Cardiac fibroblast (primary cell): ENCODE measurements at regions not wholly inside any gene's neighbourhood (a gene's known extent, or its start where the extent isn't known, plus 50 kb on each side); places are given as distances from the start of the nearest gene placed in this dataset.

Experiments used
- DNase-seq, 2 donors: peaks; one replicate each; pipeline versions ENCODE4 v3.0.0 to v3.0.0-alpha.2; 2010; ENCODE audit warnings: low read depth in 2 of 2
- H3K4me3 ChIP-seq, 2 donors: replicated peaks in 1 of 2; 1 replicate in 1 of 2; 2 replicates in 1 of 2; pipeline ENCODE4 v1.5.1; 2011; ENCODE audit warnings: low read depth in 2 of 2, low read length in 2 of 2, mild to moderate bottlenecking in 2 of 2, moderate library complexity in 1 of 2
- CTCF ChIP-seq: IDR thresholded peaks from one replicate; pipeline ENCODE4 v1.5.1; 2011; ENCODE audit warnings: low read depth, mild to moderate bottlenecking, low read length, inconsistent platforms

DNA sequence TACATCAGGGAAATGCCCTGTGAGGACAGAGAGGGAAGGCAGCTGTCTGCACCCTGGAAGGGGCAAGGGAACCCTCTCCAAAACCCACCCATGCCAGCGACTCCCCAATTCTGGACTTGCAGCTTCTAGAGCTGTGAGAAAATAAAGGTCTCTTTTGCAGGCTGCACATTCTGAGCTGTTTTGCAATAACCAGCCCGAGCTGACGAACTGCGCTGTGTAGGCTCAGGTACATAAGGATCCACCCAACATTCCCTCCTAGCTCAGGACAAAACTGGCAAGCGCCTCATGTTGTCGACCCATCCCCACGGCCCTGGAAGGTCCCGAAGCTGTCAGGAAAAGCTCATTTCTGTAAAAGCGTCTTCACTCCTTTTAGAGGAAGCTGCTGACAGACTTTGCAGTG is 271.8 kb downstream of the CRLF2 start:
- TF ChIP-seq CTCF, result no peak
- no peak overlapping the region for H3K4me3 ChIP-seq
- no peak for DNase-seq

DNA sequence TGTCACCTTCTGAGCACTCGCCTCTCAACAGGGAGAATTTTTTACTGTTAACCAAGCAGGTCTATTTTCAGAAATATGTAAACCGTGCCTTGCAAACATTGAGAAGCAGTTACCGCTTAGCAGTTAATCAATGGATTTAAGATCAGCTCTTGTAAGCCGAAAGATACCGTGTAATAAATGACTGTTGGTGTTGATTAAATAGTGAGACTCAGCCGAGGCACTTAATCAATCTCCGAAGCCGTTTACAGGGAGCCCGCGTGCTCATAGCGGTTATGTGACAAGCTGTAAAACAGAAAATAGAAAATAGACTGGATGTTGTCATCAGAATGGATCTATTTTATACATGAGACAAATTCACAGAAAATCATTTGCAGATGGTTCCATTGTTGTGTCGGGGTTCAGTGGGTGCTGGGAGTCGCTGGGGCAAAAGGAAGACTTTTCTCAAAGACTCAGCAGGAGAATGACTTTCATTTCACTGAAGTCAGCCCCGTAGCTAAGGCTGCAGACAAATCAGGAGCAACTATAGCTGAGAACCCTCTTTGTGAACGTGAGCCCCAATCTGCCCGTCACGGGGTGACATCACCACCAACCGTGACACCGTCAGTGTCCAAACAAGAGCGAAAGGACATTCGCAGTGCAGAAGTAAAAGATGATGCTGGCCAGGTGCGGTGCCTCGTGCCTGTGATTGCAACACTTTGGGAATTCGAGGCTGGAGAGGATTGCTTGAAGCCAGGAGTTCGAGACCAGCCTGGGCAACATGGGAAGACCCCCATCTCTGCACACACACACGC is 275.3 kb downstream of the CRLF2 start:
- DNase-seq, result no peak
- no peak overlapping the region for H3K4me3 ChIP-seq
- TF ChIP-seq CTCF, result no peak

DNA sequence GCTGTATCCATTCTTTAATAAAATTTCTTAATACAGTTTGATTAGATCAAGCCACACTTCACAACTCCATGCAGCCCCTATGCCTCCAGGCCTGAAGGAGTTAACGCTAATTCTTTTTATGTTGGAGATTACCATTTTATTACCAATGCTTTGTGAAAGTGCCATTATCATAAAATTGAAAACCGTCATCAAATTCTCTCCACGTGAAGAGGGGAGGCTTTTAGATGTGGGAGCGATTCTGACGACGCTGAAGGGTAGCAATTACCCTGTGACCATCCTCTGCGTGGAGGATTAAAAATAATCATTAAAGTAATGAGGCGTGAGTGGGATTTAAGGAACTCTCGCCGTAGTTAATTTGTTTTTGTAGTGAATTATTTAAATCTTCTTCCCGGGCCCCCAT is 278.8 kb downstream of the CRLF2 start:
- H3K4me3 ChIP-seq, result no peak overlapping the region
- no peak for DNase-seq
- TF ChIP-seq CTCF, result no peak

- no peak for DNase-seq
- H3K4me3 ChIP-seq, result no peak overlapping the region
- TF ChIP-seq CTCF, result no peak
These were observed 283.8 kb downstream of the CRLF2 start for GRCh38 chrX:928606-929005.

DNA sequence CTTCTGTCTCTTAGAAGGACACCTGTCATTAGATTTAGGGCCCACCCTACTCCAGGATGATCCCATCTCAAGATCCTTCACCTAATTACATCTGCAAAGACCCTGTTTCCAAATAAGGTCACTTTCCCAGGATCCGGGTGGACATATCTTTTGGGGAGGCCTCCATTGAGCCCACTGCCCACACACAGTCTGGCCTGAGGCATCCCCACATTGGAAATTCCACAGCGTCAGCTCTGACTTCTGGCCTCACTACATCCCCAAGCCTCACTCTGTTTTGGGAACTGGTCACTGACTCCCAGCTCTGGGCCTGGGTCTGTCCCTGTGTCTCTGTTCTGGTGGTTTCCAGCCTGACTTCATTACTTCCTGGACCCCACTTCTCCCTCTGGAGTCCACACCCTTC is 285.5 kb downstream of the CRLF2 start:
- no peak for DNase-seq
- no peak overlapping the region for H3K4me3 ChIP-seq
- TF ChIP-seq CTCF, result no peak

- DNase-seq, result no peak
- no peak for TF ChIP-seq CTCF
These were observed 286.4 kb downstream of the CRLF2 start for GRCh38 chrX:926070-926469.

DNA sequence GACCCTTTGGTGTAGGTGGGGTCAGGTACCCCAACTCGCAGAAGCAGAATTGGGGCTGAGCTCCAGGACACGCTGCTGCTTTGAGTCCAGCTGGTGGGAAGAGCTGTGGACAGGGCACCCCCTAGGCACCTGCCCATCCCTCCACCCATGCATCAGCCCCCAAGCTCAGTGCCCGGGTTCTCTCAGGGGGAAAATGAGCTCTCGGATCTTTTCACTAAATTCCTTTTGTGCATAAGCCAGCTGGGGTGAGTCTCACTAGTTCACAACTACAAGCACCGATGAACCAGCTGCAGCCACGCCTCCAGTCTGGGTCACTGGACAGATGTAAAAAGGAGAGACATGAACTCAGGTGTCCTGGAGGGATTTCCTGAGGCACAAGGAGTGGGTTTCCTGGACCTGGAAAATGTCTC is 286.8 kb downstream of the CRLF2 start:
- no peak for DNase-seq
- TF ChIP-seq CTCF, result no peak
- H3K4me3 ChIP-seq, result no peak overlapping the region

More at GRCh38 chrX:926070-926469, 286.4 kb downstream of the CRLF2 start:
- no peak overlapping the region for H3K4me3 ChIP-seq
